ENCODE measurements at regions not wholly inside any gene's neighbourhood (a gene's known extent, or its start where the extent isn't known, plus 50 kb on each side); places are given as distances from the start of the nearest gene placed in this dataset.

GRCh38 chr21:28310711-28311110 lies 682.0 kb downstream of the LTN1 start:
- Histone ChIP-seq H3K4me3 (ENCODE audit: control extremely low read depth in 1 of 5, extremely low read depth in 1 of 5, insufficient read depth in 1 of 5, low read depth in 2 of 5, low read length in 4 of 5) (no peak overlapping the region), H3K79me2 (ENCODE audit: control insufficient read depth, insufficient read depth, low read length) (no peaks in the 10 kb centered on the region), H3K27ac (ENCODE audit: low read length in 2 of 2) (no peak overlapping the region), H3K4me2 (replicated peaks; ENCODE audit: low read depth, low read length, poor library complexity, severe bottlenecking) (no peak overlapping the region), H3K9me3 (ENCODE audit: control extremely low read depth in 1 of 3, control insufficient read depth in 2 of 3, insufficient read depth in 1 of 3, low read length in 2 of 3) (no peaks in the 10 kb centered on the region), H3K36me3 (replicated peaks in 1 of 2; ENCODE audit: control extremely low read depth in 1 of 2, control insufficient read depth in 1 of 2, extremely low read depth in 1 of 2, insufficient read depth in 2 of 2, low read length in 1 of 2) (no peaks in the 10 kb centered on the region), H3K4me1 (ENCODE audit: control insufficient read depth in 2 of 2, insufficient read depth in 2 of 2, low read length in 2 of 2) (no peaks in the 10 kb centered on the region), H4K20me1 (ENCODE audit: control insufficient read depth, insufficient read depth, low read length, poor library complexity, severe bottlenecking) (no peaks in the 10 kb centered on the region), H3K9ac (ENCODE audit: low read length) (no peak overlapping the region), H2AFZ (ENCODE audit: insufficient read depth, low read depth, low read length, poor library complexity, severe bottlenecking) (no peak overlapping the region), H3K27me3 (replicated peaks in 1 of 4; ENCODE audit: control extremely low read depth in 1 of 4, control insufficient read depth in 3 of 4, insufficient read depth in 4 of 4, low read length in 3 of 4) (no peaks in the 10 kb centered on the region)
- ChIA-PET POLR2A (no interaction called here), CTCF (no interaction called here)
- DNase-seq: no peak
- intact Hi-C loops (cut with micrococcal nuclease): no loop called here
- Mint-ChIP-seq H3K27ac (no peak overlapping the region), H3K27me3 (no peaks in the 10 kb centered on the region), H3K4me3 (no peak overlapping the region), H3K9me3 (ENCODE audit: insufficient read depth) (peaks cover 2% of the 10 kb centered on the region), H3K4me1 (no peaks in the 10 kb centered on the region)
- no peak for TF ChIP-seq EZH2 (IDR thresholded peaks at IDR 0.05; ENCODE audit: borderline replicate concordance, insufficient read depth, low read depth, low read length, poor library complexity, severe bottlenecking)
- TF ChIP-seq CTCF (IDR thresholded peaks at IDR 0.05): no peak
- ATAC-seq (ENCODE audit: low read depth): no peak

GRCh38 chr21:28310171-28310685 lies 682.4 kb downstream of the LTN1 start:
- Histone ChIP-seq H3K4me3 (ENCODE audit: control extremely low read depth in 1 of 5, extremely low read depth in 1 of 5, insufficient read depth in 1 of 5, low read depth in 2 of 5, low read length in 4 of 5) (no peak overlapping the region), H3K27me3 (replicated peaks in 1 of 4; ENCODE audit: control extremely low read depth in 1 of 4, control insufficient read depth in 3 of 4, insufficient read depth in 4 of 4, low read length in 3 of 4) (no peaks in the 10 kb centered on the region), H3K9ac (ENCODE audit: low read length) (no peak overlapping the region), H3K4me2 (replicated peaks; ENCODE audit: low read depth, low read length, poor library complexity, severe bottlenecking) (no peak overlapping the region), H3K36me3 (replicated peaks in 1 of 2; ENCODE audit: control extremely low read depth in 1 of 2, control insufficient read depth in 1 of 2, extremely low read depth in 1 of 2, insufficient read depth in 2 of 2, low read length in 1 of 2) (no peaks in the 10 kb centered on the region), H3K9me3 (ENCODE audit: control extremely low read depth in 1 of 3, control insufficient read depth in 2 of 3, insufficient read depth in 1 of 3, low read length in 2 of 3) (no peaks in the 10 kb centered on the region), H3K27ac (ENCODE audit: low read length in 2 of 2) (no peak overlapping the region), H4K20me1 (ENCODE audit: control insufficient read depth, insufficient read depth, low read length, poor library complexity, severe bottlenecking) (no peaks in the 10 kb centered on the region), H3K4me1 (ENCODE audit: control insufficient read depth in 2 of 2, insufficient read depth in 2 of 2, low read length in 2 of 2) (no peaks in the 10 kb centered on the region), H3K79me2 (ENCODE audit: control insufficient read depth, insufficient read depth, low read length) (no peaks in the 10 kb centered on the region), H2AFZ (ENCODE audit: insufficient read depth, low read depth, low read length, poor library complexity, severe bottlenecking) (no peak overlapping the region)
- no peak for DNase-seq
- Mint-ChIP-seq H3K4me1 (no peaks in the 10 kb centered on the region), H3K4me3 (no peak overlapping the region), H3K9me3 (ENCODE audit: insufficient read depth) (peaks cover 2% of the 10 kb centered on the region), H3K27me3 (no peaks in the 10 kb centered on the region), H3K27ac (no peak overlapping the region)
- POLR2A ChIA-PET: no interaction called here
- no peak for TF ChIP-seq EZH2 (IDR thresholded peaks at IDR 0.05; ENCODE audit: borderline replicate concordance, insufficient read depth, low read depth, low read length, poor library complexity, severe bottlenecking)
- CTCF ChIA-PET: no interaction called here
- ATAC-seq (ENCODE audit: low read depth): no peak
- 89% methylated on average over 1 of the region's 5 CpGs for WGBS (ENCODE audit: insufficient coverage)
- intact Hi-C loops (cut with micrococcal nuclease): no loop called here
